Epithelial cell of proximal tubule (primary cell): ENCODE measurements at regions not wholly inside any gene's neighbourhood (a gene's known extent, or its start where the extent isn't known, plus 50 kb on each side); places are given as distances from the start of the nearest gene placed in this dataset.

Experiments used
- DNase-seq: peaks from one replicate; pipeline ENCODE4 v3.0.0-alpha.2; 2011; ENCODE audit warnings: low read depth
- H3K4me3 ChIP-seq: 2 replicates; pipeline ENCODE4 v1.5.1; 2011; ENCODE audit warnings: low read depth, mild to moderate bottlenecking, low read length
- CTCF ChIP-seq: conservative IDR thresholded peaks from 2 replicates; pipeline ENCODE4 v1.5.1; 2012; ENCODE audit warnings: low read depth, mild to moderate bottlenecking, low read length

GRCh38 chr3:193865339-193865738 lies 270.6 kb upstream of the HES1 start:
- no peak for TF ChIP-seq CTCF
- no peak for DNase-seq

GRCh38 chr3:193865896-193866480 lies 270.0 kb upstream of the HES1 start:
- no peak overlapping the region for H3K4me3 ChIP-seq
- DNase-seq = no peak
- TF ChIP-seq CTCF = no peak

More at GRCh38 chr3:193865339-193865738, 270.6 kb upstream of the HES1 start:
- no peak overlapping the region for H3K4me3 ChIP-seq

GRCh38 chr3:193868590-193868989 lies 267.4 kb upstream of the HES1 start:
- peak; percentile 59 for DNase-seq
- TF ChIP-seq CTCF = peak; percentile 28
- no peak overlapping the region for H3K4me3 ChIP-seq

- no peak for DNase-seq
- no peak for TF ChIP-seq CTCF
- H3K4me3 ChIP-seq = no peak overlapping the region
These were observed 266.4 kb upstream of the HES1 start for GRCh38 chr3:193869221-193870201.

- TF ChIP-seq CTCF = no peak
- no peak for DNase-seq
These were observed 265.4 kb upstream of the HES1 start for GRCh38 chr3:193870376-193871219.

GRCh38 chr3:193871220-193871485 lies 264.8 kb upstream of the HES1 start:
- TF ChIP-seq CTCF = no peak
- DNase-seq = no peak
- H3K4me3 ChIP-seq = no peak overlapping the region

More at GRCh38 chr3:193870376-193871219, 265.4 kb upstream of the HES1 start:
- no peak overlapping the region for H3K4me3 ChIP-seq
